GM18519 (cell line): ENCODE measurements at regions not wholly inside any gene's neighbourhood (a gene's known extent, or its start where the extent isn't known, plus 50 kb on each side); places are given as distances from the start of the nearest gene placed in this dataset.

Source experiments
- ATAC-seq: cut with Tn5 transposase; IDR thresholded peaks from one replicate; pipeline ENCODE4 v1.9.1; 2021; ENCODE audit warnings: mild to moderate bottlenecking, moderate library complexity; ENCODE audit not compliant: unreplicated experiment, low FRiP score

GRCh38 chr13:39961036-39961435 is 305.6 kb downstream of the COG6 start:
- ATAC-seq: no peak

- ATAC-seq: no peak
These were observed 308.1 kb downstream of the COG6 start for GRCh38 chr13:39963612-39964011.

- no peak for ATAC-seq
These were observed 309.8 kb downstream of the COG6 start for GRCh38 chr13:39965309-39965708.

GRCh38 chr13:39967199-39967959 is 311.9 kb downstream of the COG6 start:
- no peak for ATAC-seq

- ATAC-seq: no peak
These were observed 313.4 kb downstream of the COG6 start for GRCh38 chr13:39968646-39969475.

- ATAC-seq: no peak
These were observed 314.9 kb downstream of the COG6 start for GRCh38 chr13:39970177-39970846.

GRCh38 chr13:39971526-39971925 is 316.1 kb downstream of the COG6 start:
- ATAC-seq: no peak

GRCh38 chr13:39976481-39976880 is 321.0 kb downstream of the COG6 start:
- no peak for ATAC-seq

- ATAC-seq: no peak
These were observed 325.6 kb downstream of the COG6 start for GRCh38 chr13:39981056-39981455.

GRCh38 chr13:39982745-39983144 is 327.3 kb downstream of the COG6 start:
- no peak for ATAC-seq

GRCh38 chr13:39985071-39985470 is 329.6 kb downstream of the COG6 start:
- ATAC-seq: no peak

- ATAC-seq: no peak
These were observed 332.9 kb downstream of the COG6 start for GRCh38 chr13:39988351-39988750.

- no peak for ATAC-seq
These were observed 342.7 kb downstream of the COG6 start for GRCh38 chr13:39998166-39998565.

GRCh38 chr13:40002016-40002415 is 346.6 kb downstream of the COG6 start:
- ATAC-seq: no peak

- no peak for ATAC-seq
These were observed 358.1 kb downstream of the COG6 start for GRCh38 chr13:40013554-40013953.

GRCh38 chr13:40016953-40017660 is 361.6 kb downstream of the COG6 start:
- no peak for ATAC-seq

- ATAC-seq: no peak
These were observed 362.3 kb downstream of the COG6 start for GRCh38 chr13:40017662-40018262.

- no peak for ATAC-seq
These were observed 368.2 kb downstream of the COG6 start for GRCh38 chr13:40023595-40024203.

GRCh38 chr13:40024204-40024966 is 368.9 kb downstream of the COG6 start:
- no peak for ATAC-seq
